SHP77 treated with DMSO at 0.1 percent for 48 hours (cell line): ENCODE measurements at regions not wholly inside any gene's neighbourhood (a gene's known extent, or its start where the extent isn't known, plus 50 kb on each side); places are given as distances from the start of the nearest gene placed in this dataset.

Experiments used
- DNase-seq: peaks from one replicate; lab custom pipeline; 2025; lab: John Stamatoyannopoulos, UW

DNA sequence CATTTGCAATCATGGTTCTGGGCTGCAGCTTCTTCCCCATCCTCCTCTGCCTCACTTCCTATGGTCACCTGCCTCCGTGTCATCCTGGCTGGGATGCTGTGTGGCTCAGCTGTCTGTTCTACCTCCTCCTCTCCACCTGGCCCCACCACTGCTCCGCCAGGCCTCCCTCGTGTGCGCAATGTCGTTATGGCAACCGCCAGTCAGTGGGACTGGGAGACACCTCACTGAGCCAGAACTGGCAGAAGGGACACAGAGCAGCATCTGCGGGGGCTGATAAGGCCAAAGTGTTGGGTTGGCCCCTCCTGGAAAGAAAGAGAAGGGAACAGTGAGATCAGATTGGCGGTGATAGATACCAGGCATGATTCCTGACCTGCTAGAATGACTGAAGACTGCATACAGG, 527.5 kb downstream of the INHBA start:
- no peak for DNase-seq

DNA sequence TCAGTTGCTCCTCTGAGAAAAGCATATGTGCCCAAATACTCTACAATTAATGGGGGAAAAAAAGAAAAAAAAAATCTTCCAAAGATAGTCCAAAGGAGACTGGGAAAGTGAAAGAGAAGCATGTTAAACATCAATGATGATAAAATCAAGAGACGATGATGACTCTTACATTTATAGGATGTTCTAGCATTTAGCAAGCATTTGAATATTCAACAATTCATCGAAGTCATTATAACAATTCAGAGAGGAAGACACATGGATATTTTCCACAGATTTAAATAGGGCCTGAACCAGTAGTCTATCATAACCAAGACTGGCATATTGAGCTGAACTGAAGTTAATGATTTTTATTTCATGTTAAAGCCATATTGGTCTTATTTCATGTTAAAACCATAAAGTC, 528.4 kb downstream of the INHBA start:
- no peak for DNase-seq

DNA sequence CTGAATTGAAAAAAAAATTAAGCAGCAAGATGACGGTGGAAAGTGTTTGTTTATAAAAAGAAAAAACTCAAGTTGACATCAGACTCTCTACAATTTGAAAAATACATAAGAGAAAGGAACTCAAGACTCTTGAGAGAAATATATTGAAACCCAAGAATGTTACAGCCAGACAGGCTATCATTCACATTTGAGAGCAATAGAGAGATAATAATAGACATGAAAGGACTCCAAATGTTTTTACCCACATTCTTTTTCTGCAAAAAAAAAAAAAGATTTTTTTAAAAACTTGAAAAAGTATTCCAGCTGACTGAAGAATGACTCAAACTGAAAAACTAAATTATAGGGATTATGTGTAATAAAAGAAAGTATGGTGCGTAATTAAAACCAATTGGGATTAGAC, 532.4 kb downstream of the INHBA start:
- DNase-seq = no peak

DNA sequence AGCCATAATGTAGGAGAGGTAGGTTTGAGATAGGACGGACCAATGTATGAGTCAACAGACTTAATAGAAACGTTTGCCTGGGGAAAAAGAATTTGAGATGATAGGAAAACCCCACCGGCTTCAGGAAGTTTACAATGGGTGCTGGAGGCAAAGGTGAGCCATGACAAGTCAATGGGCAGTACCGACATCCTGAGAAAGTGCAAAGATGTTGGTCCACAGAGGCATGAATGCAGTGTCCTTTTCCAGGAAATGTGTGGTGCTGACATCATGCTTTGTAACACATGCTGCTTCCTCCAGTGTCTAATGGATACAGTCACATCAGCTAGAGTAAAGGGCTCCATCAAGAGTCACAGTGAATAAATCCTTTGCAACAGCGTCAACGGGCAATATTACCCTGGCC, 533.6 kb downstream of the INHBA start:
- DNase-seq = no peak

DNA sequence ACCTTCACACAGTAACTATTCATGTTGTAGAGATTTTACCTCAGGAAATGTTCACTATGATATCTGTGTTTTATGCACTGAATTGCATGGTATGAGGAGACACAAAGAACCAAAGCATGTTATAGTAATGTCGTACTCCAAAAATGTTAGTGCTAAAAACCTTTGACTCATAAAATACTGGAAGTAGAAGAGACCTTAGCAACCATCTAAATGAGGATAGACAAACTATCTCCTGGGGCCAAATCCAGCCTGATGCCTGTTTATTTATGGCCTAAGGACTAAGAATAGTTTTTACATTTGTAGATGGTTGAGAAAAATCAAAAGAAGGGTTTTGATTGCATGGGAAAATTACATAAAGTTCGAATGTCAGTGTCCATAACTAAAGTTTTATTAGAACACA, 535.1 kb downstream of the INHBA start:
- no peak for DNase-seq

DNA sequence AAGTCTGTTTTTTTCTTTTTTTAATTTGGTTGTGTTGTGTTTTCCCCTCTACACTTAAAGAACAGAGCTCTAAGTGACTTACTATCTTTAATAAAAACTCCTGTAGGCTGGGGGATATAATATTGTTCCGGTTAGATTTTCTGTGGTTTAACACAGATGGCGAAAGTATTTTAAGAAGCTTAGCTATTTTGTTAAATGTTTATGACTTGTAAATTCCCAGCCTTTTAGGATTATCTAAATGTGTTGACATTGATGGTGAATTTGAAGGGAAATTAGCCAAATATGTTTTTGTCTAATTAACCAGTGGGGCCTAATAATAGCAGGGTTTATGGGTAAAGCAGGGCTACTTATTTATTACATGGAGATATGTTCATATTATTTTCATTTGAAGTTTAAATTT, 538.5 kb downstream of the INHBA start:
- DNase-seq = no peak

DNA sequence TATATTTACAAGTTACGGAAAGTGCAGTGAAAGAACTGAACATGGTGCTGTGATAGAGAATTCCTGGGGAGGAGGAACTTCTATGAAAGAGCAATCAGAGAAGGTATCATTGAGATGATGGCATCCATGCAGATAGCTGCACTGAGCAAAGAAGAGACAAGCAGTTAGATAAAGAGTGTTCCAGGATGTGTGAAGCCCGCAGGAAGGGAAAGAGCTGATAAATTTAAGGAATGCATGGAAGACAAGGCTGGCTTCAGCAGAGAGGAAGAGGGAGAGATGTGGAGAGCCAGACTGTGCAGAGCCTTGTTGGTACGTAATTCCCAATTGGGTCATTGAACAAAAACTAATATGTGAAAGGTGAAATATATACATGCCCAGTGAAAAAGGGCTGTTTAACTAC, 538.9 kb downstream of the INHBA start:
- DNase-seq = no peak

DNA sequence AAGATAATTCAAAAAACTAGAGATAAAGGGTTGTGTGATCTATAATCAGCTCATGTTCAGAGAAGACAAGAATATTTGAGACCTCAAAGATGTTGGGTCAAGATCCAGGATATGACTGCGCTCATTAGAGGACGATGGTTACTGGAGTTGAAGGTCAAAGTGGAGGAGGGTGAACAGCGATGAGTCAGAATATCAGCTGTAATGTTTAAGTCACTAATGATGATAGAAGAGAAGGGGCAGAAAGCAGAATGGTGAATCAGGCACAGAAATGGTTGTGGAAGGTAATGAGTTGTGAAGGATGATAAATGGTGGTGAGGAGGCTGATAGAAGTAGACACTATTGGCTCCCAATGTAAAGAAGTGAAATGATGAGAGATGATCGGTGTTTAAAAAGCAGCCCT, 540.3 kb downstream of the INHBA start:
- no peak for DNase-seq

DNA sequence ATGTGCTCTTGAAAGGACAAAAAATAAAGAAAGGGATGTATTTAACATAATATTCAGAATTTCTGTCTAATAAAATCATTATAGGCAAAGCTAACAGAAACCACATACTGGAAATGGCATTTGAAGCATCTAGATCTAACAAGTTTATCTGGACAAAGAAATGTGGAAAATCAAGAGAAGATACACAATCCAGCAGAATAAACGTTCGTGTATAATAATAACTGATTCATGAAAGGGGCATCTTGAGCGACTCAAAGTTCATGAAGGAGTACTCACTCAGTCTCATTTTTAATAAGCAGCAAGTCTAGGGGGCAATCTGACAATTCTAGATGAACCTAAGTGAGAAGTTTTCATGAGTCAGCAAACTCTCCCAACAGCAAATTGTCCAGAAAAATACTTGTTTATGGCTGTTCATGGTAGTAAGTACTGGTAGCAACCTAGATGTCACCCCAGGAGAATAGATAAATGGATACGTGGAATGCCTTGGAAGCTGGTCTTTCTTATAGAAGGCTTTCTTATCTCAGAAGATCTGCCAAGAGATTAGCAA, 541.8 kb downstream of the INHBA start:
- no peak for DNase-seq

DNA sequence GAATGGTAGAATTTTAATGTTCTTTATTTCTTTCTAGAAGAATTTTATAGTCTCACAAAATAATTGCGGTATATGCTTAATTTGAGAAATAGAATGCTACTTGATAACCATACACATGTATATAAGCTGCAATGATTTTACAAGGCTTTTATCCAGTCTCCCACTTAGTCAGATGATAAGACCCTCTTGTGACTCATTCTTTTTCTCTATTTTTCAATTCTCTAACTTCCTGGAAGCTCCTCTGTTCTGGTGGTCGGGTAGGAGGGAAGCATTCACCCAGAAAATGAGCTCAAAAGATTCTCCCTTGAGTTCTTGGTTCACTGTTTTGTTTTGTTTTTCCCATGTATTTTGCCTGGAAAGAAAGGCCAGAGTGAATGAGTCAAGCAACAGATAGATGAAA, 546.6 kb downstream of the INHBA start:
- DNase-seq = no peak

DNA sequence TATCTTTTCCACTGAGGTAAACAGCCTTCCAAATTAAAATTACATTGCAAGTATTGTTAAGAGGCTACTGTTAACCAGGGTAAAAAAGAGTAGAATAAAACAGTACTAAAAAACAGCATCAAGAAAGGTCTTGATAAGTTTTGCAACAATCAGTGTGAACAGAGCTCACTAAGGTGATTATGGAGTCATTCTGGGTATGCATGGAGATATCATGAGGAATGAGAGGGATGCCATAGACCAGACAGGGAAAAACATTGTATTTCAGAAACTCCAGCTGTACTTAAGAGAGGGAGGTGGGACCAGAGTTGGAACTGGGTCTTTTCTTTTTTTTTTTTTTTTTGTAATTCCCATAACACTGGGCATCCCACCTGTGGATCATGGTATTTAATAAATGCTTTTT, 549.6 kb downstream of the INHBA start:
- DNase-seq = no peak

DNA sequence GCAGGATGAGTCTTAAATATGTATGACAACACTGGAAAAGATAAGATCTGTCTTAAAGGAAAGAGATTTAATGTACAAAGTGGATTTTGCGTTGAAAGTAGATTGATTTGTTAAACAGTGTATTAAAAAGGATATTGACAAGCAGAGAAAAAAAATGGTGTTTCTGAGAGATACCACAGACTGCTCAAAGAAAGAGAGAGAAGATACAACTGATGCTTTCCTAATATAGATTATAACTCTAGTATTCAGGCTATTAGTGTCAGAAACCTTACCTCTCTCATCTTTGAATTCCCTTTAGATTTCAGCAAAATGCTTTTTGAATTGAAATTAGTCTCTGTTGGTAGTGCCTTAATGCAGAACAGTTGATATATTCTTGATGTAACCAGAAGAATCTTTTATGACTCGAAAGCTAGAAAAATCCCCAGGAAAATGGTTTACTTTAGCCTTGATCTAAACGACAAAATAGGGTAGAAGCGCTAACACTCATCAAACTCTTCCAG, 550.7 kb downstream of the INHBA start:
- DNase-seq = no peak

DNA sequence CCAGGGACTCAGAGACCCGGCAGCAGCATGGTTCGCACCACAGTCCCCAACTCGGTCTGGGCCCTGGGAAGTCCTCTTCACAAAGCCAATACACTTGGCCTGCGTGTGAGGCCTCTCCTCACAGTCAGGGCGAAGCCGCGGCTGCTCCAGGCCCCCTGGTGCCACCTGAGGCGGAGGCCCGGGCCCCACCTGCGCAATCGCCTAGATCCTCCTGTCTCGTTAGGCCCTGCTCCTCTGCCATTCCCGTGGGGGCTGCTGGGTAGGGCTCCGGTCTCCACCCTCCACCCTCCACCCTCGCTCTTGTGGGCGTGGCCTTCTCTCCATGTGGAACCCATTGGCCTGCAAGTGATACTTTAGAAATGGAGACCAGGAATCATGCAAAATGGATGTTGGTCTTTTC, 553.3 kb downstream of the INHBA start:
- peak; percentile 71 for DNase-seq

DNA sequence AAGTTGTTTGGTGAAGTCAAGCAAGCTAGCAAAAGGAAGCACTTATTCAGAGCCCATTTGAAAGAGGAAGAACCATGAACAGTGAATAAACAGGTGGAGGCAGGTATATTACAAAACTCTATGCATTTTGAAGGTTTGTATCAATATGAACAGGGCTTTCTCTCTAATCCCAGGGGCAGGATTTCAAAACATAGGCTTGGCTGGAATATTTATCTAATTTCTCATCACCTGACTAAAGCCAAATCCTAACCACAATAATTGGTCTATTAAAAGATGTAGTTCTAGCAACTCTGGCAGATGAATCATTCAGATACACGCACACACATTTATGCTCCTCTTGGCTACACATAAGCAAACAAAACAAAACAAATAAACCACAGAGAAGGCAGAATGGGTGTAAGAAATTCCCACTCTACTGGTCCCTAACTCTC, 554.4 kb downstream of the INHBA start:
- peak; percentile 77 for DNase-seq

DNA sequence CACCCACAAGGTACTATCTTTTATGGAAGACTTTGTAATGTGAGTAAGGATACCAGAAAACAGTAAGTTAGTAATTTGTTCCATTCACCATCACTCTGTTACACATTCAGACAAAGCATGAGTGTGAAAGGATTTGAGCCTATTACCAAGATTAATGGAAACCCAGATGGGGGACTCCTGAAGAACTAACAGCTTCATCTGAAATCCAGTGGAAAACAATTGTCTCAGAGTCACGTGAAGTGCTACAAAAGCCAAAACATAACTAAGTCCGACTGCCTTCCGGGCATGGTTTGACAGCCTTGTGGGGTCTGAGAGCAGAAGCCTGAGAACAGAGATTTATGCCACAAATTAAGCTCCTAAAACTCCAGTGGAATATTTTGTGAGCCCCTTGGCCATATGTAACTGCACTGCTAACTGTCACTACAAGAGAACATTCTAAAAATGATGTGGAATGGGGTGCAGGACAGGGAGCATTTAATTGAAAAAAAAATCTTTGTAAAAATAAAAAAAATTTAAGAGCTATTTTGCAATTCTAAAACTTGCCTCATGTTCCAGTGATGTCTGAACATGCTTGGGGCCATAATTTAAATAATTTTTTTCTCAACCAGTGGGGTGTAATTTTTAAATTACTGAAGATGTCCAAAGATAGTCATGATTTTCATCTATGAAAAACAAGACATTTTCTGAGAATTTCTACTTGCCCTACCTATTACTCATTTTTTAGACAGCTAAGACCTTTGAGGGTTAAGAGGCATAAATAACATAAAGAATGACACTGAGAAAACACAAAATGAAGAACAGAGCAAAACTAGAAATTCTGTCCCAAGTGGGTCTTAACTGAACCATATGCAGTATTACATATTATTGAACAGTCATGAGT, 555.0 kb downstream of the INHBA start:
- no peak for DNase-seq

DNA sequence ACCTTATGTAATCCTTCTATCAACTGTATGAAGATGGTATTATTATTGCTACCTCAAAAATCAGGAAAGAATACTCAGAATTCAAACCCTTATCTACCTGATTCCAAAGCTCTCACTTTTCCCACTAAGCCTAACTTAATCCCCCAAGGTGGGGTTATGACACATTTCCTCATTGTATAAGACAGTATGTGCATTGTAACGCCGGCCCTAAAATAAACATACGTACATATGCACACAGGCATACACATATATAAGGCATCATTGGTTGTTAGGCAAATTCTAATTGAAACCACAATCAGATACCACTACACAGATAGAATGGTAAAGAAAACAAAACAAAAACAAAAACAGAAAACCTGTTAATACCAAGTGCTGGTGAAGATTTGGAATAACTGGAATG, 556.5 kb downstream of the INHBA start:
- no peak for DNase-seq

DNA sequence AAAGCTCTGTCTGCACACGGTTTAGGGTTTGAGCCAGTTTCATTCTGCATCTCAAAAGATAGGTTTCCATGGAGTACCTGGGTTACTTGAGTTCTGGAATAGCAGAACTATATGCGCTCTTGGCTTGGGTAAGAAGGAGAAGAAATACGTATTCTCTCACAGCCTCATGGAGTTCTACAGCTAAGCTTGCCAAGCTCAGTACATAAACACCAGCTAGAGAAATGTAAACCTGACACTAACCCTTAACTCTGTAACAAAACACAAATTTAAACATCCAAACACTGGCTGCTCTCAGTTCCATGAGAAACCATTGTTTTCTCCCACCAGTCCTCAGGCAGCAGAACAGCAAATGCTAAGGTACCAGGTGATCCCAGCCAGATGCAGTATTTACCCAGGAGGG, 557.2 kb downstream of the INHBA start:
- DNase-seq = no peak

DNA sequence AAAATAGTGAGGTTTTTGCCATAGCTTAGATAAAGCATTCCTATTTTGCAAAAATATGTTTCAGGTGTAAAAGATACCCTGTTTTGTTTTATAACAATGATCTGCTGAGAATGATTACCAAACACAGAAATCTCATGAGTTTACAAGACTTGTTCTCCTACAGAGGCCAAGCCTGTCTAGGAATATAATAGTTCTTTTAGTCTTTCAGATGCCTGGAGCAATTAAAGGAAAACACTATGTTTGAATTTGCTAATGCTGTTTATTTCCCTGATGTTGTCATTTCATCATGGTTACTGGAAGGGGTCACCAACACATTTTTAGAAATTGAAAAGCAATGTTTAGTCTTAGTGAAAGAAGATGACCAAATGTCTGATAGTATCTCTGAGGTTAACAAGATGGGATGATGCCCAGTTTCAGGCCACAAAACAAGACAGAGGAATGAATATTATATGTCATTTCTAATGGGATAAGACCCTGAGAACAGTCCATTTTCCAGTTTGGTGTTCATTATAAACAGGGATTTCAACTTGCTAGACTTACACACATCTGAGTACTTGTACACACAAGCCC, 559.9 kb downstream of the INHBA start:
- no peak for DNase-seq

DNA sequence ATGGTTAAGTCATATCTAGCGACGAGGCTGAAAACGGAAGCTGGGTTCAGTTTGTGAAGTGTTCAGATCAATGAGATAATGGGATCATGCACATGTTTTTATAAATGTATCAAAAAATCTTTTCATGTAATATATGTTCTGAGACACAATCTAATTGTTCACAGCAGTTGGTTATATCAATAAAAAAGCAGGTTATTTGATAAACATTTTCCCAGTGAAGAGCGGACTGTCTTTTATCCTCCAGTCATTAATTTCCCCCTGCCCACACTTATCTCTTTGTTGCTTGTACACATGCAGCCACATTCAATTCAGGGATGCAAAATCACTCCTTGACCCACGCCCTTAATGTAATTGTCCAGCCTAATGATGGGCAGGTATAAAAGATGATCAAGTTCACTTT, 563.1 kb downstream of the INHBA start:
- no peak for DNase-seq

DNA sequence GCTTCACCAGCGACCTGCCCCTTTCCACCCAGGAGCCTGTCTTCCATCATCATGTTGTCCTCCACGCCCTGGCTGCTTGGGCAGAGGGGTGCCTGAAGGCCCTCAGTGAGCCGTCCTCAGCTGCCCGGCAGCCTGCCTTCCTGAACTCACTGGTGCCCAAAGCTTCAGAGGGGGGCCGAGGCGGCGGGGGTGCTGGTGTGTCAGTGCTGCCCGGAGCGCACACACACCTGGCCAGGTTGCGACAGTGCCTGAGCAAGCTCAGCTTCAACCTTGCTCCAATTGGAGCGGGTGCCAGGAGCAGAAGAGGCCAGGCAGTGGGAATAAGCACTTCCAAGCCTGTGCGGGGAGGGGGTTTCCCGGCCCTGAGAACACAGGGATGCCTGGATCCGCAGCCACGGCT, 566.3 kb downstream of the INHBA start:
- no peak for DNase-seq

DNA sequence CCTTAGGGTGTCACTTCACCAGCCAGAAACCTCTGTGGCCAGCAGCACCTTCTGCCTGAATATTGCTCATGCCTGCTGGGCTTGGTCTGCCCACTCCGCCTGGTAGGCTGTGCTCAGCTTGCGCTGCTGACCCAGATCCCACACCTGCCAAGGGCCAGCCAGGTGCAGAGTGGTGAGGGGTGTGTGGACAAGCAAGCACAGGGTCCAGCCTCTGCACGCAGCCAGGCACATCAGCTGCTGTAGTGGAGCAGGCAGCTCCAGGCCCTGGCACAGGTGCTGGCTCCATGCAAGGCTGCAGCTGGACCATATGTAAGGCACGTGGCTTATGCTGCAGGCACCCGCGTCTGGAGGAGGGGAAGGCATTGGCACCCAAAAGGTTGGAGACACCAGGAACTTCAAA, 567.4 kb downstream of the INHBA start:
- peak; percentile 39 for DNase-seq

DNA sequence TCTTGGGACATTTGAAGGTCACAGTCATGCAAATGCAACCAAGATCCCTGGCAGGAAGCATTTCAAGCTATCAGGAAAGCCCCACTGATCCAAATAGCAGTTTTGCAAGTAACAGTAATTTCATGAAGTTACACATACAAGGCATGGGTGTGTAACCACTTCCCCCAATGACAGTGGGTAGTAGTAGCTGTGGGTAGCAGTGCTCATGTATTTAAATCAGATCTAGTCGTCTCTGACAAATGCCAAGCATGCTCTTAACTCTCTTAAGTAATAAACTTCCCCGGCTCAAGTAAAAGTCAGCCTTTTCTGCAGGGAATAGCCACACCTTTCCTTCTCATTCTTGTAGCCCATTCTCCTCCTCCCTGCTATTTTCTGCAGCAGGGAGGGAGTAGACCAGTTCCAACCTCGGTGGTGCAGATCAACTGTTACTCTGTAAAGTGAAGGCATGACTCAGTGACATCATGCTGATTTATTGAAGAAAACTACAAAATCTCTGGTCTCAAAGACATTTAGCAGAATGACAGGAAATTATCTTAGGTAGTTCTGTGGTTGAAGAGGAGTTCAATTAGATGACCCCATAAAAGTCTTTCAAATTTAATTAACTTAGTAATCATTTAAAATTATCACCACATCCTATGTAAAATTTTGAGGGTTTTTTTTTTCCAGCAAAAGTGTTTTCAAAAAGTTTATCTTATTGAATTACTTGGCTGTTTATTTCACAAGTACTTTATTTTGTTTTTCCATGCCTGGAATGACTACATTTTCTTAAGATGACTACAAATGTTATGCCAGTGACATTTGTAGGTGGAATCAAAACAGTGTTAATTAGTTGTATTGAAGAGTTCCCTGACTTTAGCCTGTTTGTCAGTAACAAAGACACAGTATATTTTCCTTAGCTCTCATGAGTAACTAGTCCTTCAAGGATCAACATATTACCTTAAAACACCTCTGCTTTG, 568.3 kb downstream of the INHBA start:
- DNase-seq = no peak
